NT2/D1 (cell line): ENCODE measurements at regions not wholly inside any gene's neighbourhood (a gene's known extent, or its start where the extent isn't known, plus 50 kb on each side); places are given as distances from the start of the nearest gene placed in this dataset.

Experiments
- DNase-seq: peaks from one replicate; pipeline ENCODE4 v3.0.0-alpha.2; 2011; ENCODE audit warnings: low read depth, low spot score
- H3K27me3 ChIP-seq: 2 replicates; pipeline ENCODE4 v1.6.0; 2011; ENCODE audit warnings: mild to moderate bottlenecking; ENCODE audit not compliant: insufficient read length, insufficient read depth
- H3K36me3 ChIP-seq: 2 replicates; pipeline ENCODE4 v1.6.1; 2011; ENCODE audit warnings: mild to moderate bottlenecking, low read length, mixed read lengths; ENCODE audit not compliant: insufficient read depth, insufficient read length
- H3K4me1 ChIP-seq: 2 replicates; pipeline ENCODE4 v1.5.1; 2011; ENCODE audit not compliant: insufficient read depth, insufficient read length
- H3K4me3 ChIP-seq: 2 replicates; pipeline ENCODE4 v1.5.1; 2011; ENCODE audit warnings: low read depth; ENCODE audit not compliant: insufficient read length
- H3K9ac ChIP-seq: 2 replicates; pipeline ENCODE4 v1.6.0; 2011; ENCODE audit warnings: low read depth; ENCODE audit not compliant: insufficient read length
- H3K9me3 ChIP-seq: 2 replicates; pipeline ENCODE4 v1.5.1; 2011; ENCODE audit warnings: mild to moderate bottlenecking, low read length; ENCODE audit not compliant: insufficient read depth
- SUZ12 ChIP-seq: IDR thresholded peaks from 2 replicates; pipeline ENCODE4 v1.6.1; 2011; ENCODE audit not compliant: insufficient read length, insufficient read depth; ENCODE audit errors: extremely low read depth
- YY1 ChIP-seq: IDR thresholded peaks from 2 replicates; pipeline ENCODE4 v1.6.1; 2011; ENCODE audit not compliant: insufficient read length, insufficient read depth
- ZNF274 ChIP-seq: IDR thresholded peaks from 2 replicates; pipeline ENCODE4 v1.6.1; 2011; ENCODE audit warnings: mild to moderate bottlenecking, low read depth, low read length

DNA sequence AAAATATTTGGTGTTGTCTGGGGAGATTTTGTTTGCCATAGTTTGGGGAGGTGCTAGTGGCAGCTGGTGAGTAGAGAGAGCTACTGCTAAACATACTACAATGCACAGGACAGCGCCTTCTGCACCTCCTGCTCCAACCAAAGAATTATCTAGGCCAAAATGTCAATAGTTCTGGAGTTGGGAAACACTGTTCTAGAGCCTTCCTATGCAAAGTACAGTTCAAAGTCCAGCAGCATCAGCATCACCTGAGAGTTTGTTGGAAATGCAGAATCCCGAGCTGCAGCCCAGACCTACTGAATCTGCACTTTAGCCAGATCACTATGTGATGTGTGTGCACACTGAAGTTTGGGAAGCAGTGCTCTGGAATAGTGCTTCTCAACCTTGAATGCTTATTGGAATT is 290.7 kb downstream of the TCF7L2 start:
- no peak for DNase-seq
- no peak for TF ChIP-seq ZNF274
- no peak for TF ChIP-seq YY1
- no peak for TF ChIP-seq SUZ12
- Histone ChIP-seq H3K27me3 (no peaks in the 10 kb centered on the region), H3K4me1 (no peaks in the 10 kb centered on the region), H3K9ac (no peak overlapping the region), H3K36me3 (no peaks in the 10 kb centered on the region), H3K4me3 (no peak overlapping the region), H3K9me3 (no peaks in the 10 kb centered on the region)

GRCh38 chr10:113241599-113242360 is 291.7 kb downstream of the TCF7L2 start:
- TF ChIP-seq ZNF274 (no peak), YY1 (no peak), SUZ12 (no peak)
- H3K4me1 ChIP-seq, result no peaks in the 10 kb centered on the region

DNA sequence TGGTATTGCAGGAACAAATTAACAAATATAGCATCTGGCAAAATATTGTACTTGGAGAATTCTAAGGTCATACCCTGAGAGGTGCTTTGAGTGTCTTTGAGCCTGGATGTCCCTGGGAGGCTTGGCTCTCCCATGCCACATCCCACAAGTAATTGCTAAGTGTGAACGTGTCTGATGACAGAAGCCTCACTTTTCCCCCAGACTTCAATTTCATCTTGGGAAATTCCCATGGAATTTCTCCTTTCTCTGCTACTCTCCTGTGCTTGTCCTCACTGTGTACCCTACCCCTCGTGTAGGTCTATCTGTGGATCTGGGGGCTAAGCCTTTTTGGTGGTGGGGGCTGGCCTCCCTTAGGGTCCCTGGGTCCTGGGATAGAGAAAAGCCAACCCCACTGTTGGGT is 293.3 kb downstream of the TCF7L2 start:
- Histone ChIP-seq H3K4me1 (no peaks in the 10 kb centered on the region), H3K27me3 (no peaks in the 10 kb centered on the region)
- no peak for DNase-seq

More at GRCh38 chr10:113241599-113242360, 291.7 kb downstream of the TCF7L2 start:
- Histone ChIP-seq H3K9ac (no peak overlapping the region), H3K9me3 (no peaks in the 10 kb centered on the region), H3K27me3 (no peaks in the 10 kb centered on the region), H3K4me3 (no peak overlapping the region), H3K36me3 (no peaks in the 10 kb centered on the region)
- no peak for DNase-seq

GRCh38 chr10:113244750-113245149 is 294.7 kb downstream of the TCF7L2 start:
- TF ChIP-seq YY1 (no peak), SUZ12 (no peak), ZNF274 (no peak)
- DNase-seq, result no peak
- Histone ChIP-seq H3K9ac (no peak overlapping the region), H3K9me3 (no peaks in the 10 kb centered on the region), H3K4me3 (no peak overlapping the region), H3K27me3 (no peaks in the 10 kb centered on the region), H3K4me1 (no peaks in the 10 kb centered on the region), H3K36me3 (no peaks in the 10 kb centered on the region)

More for the DNA sequence above, 293.3 kb downstream of the TCF7L2 start:
- Histone ChIP-seq H3K4me3 (no peak overlapping the region), H3K9me3 (no peaks in the 10 kb centered on the region), H3K9ac (no peak overlapping the region), H3K36me3 (no peaks in the 10 kb centered on the region)
- no peak for TF ChIP-seq ZNF274
- TF ChIP-seq YY1, result no peak
- TF ChIP-seq SUZ12, result no peak

GRCh38 chr10:113245286-113245685 is 295.2 kb downstream of the TCF7L2 start:
- H3K9me3 ChIP-seq, result no peaks in the 10 kb centered on the region
- no peak overlapping the region for H3K9ac ChIP-seq
- TF ChIP-seq SUZ12, result no peak
- no peak for TF ChIP-seq YY1
- no peak for TF ChIP-seq ZNF274
- H3K4me1 ChIP-seq, result no peaks in the 10 kb centered on the region
- no peak for DNase-seq
- H3K36me3 ChIP-seq, result no peaks in the 10 kb centered on the region
- H3K4me3 ChIP-seq, result no peak overlapping the region
- H3K27me3 ChIP-seq, result no peaks in the 10 kb centered on the region

DNA sequence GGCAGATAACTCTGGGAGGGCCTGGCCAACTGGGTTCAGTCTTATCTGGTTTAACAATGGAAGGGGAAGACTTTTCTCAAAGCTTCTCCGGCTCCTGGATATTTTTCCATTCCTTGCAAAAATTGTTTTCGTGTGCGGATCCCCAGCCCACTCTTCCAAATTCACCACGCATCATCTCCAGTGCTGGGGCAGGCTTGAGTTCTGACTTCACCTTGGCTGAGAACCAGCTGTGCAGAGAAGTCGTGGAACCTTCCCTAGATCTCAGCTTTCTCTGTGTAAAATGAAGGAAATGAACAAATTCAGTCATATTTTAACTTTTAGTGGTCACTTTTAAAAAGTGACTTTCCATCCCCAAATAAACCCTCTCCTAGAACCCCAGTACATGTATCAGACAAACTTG is 297.0 kb downstream of the TCF7L2 start:
- H3K4me3 ChIP-seq, result no peak overlapping the region
- no peak overlapping the region for H3K9ac ChIP-seq
- no peaks in the 10 kb centered on the region for H3K9me3 ChIP-seq
- H3K36me3 ChIP-seq, result no peaks in the 10 kb centered on the region
- TF ChIP-seq ZNF274, result no peak
- no peak for TF ChIP-seq YY1
- H3K4me1 ChIP-seq, result no peaks in the 10 kb centered on the region
- DNase-seq, result no peak
- H3K27me3 ChIP-seq, result no peaks in the 10 kb centered on the region

DNA sequence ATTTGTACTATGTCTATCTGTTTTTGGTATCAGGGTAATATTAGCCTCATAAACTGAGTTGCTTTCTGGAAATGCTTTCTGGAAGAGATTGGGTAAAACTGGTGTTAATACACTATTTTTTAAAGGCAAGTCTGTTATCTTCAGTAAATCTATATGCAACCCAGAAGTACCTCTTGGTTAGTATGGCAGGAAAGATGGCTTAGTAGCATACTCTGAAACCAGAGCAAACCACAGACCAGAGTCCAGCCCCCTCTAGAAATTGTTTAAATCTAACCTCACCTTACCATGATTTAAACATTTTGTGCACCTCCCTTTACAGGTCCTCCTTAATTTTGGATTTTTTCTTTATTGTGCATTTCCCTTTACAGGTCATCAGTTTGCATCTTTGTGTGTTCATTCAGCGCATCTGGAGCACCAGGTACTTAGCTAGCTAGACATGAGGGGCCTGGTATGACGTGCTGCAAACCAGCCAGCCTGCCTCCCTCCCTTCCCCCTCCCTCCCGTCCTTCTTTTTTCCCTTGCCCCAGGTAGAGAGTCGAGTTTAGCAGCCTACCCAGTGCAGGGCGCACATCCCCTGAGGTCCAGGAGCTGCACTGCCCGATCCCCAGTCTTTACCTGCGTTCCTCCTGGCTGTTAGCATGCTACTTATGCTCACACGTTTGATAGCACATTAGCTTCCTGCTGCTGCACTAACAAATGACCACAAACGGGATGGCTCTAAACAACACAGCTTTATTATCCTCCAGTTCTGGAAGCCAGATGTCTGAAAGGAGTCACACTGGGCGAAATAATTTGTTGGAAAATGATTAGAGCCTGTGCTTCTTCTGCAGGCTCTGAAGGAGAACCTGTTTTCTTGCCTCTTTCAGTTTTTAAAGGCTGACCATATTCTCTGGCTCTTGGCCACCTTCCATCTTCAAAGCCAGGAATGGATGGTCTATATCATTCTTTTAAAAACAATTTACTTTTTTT is 299.9 kb upstream of the HABP2 start:
- H3K9me3 ChIP-seq, result no peaks in the 10 kb centered on the region
- DNase-seq, result no peak
- no peak overlapping the region for H3K4me3 ChIP-seq
- H3K9ac ChIP-seq, result no peak overlapping the region
- H3K27me3 ChIP-seq, result no peaks in the 10 kb centered on the region
- peaks cover 2% of the 10 kb centered on the region for H3K4me1 ChIP-seq
- H3K36me3 ChIP-seq, result no peaks in the 10 kb centered on the region
- TF ChIP-seq SUZ12 (no peak), ZNF274 (no peak), YY1 (no peak)
